ENCODE measurements at regions not wholly inside any gene's neighbourhood (a gene's known extent, or its start where the extent isn't known, plus 50 kb on each side); places are given as distances from the start of the nearest gene placed in this dataset.

DNA sequence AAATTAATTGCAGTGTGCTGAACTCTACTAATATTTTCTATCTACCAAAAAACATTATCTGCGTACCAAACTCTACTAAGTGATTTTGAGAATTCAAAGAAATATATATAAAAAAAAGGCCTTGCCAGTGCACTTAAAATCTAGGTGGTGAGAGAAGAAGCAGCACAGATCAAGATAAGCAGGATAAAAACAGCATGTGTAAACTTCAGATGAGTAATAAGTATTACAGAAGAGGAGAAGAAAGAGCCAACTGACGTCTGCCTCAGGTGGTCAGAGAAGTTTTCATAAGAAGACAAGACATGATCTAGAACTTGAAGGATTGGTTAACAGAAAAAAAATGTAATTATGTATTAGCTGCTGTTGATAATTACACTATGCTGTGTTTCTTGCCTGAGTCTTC is 166.4 kb downstream of the DUSP6 start:
- DNase-seq (ENCODE audit: low spot score): no peak

DNA sequence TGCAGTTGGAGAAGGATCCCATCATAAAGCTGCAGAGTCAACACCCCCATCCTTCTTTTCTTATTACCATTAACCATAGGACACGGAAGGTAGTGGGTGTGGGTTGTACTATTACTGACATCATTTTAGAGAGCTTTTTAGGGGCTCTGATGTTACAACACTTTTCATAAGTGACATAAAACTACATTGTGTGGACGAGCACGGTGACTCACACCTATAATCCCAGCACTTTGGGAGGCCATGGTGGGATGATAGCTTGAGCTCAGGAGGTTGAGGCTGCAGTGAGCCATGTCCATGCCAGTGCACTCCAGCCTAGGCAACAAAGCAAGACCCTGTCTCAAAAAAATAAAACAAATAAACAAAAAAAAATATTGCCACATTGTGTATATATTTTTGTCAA is 167.1 kb downstream of the DUSP6 start:
- DNase-seq (ENCODE audit: low spot score): no peak

DNA sequence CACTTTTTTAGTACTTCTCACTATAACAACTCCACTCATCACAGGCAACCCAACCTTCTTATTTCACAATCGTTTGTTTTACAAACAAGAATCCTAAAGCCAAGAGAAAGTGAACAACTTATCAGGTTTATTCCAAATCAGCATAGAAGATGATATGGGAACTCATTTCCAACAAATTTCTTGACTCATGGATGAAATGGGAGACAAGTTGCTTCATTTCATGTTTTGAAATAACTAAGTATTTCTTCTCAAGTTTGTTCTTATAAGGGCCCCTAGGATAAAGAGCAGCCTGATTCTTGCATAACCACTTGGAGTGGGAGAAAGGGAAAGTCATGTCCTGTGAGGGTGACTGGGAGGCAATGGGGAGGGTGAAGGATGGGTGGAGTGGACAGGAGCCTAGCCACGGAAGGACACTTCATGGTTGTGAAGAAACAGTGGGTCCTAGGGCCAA is 168.3 kb downstream of the DUSP6 start:
- no peak for DNase-seq (ENCODE audit: low spot score)

DNA sequence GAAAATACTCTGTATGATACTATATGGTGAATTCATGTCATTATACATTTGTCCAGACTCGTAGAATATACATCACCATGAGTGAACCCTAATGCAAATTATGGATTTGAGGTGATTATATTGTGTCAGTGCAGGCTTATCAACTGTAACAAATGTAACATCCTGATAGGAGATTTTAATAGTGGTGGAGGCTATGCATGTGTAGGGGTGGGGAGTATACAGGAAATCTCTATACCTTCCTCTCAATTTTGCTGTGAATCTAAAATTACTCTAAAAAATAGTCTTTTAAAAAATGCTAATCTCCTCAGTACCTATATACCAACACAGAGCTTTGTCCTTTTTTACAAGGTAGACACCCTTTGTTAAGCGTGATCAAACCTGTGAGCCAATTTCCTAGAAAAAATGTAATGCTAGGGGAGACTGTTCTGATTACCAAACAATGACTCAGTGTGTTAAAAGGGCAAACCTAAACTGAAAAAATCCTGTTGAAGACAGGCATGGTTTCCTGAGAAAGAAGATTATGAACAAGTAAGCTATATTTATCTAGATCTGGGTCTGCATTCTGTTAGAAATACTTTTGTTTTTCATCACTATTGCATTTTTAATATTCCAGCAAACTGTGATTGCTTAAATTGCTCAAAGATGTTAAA is 170.9 kb downstream of the DUSP6 start:
- no peak for DNase-seq (ENCODE audit: low spot score)

DNA sequence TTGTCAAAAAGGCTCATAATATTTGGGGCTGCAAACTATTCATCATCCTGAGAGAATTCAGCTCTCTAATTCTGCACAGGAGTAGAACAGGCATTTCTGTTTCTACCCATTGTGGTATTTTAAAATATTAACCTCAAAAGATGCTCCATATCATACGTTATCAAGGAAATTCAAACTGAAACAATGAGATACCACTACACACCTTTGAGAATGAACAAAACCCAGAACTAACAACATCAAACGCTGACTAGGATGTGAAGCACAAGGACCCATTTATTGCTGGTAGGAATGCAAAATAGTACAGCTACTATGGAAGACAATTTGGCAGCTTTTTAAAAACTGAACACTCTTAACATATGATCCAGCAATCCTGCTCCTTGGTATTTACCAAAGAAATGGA is 171.8 kb downstream of the DUSP6 start:
- no peak for DNase-seq (ENCODE audit: low spot score)

DNA sequence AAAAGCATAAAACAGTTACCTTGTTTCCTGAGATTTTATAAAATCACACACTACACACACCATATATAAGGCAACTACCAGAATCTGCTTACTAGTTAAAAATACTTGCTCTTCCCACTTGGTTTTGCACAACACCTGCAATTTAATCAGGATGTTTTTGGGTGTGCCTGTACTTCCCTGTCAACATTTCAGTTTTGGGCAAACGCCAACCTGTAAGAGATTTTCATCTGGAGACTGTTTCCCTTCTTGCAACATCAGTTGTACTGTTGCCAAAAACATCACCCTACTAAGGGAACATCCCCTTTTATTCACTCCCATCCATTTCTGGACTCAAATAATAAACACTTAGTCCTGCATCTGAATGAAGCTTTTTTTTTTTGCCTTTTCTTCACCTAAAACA is 172.3 kb downstream of the DUSP6 start:
- DNase-seq (ENCODE audit: low spot score): peak; percentile 38

DNA sequence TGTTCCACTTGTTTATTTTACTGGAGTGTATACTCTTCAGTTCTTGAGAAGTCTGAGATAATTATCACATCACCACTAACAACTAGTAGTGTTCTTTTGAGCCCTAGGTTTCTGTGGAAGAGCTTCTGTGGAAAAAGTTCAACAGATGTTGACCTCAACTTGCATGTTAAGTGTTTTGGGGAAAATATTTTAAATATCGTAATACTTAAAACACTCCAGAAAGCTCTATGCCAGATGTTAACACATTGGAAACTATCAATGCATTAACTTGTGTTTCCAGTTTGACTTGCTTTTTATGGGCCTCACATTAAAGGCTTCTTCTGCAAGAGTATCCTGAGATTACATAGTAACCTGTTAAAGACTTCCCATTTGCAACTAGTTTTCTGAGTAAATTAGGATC is 173.1 kb downstream of the DUSP6 start:
- no peak for DNase-seq (ENCODE audit: low spot score)

DNA sequence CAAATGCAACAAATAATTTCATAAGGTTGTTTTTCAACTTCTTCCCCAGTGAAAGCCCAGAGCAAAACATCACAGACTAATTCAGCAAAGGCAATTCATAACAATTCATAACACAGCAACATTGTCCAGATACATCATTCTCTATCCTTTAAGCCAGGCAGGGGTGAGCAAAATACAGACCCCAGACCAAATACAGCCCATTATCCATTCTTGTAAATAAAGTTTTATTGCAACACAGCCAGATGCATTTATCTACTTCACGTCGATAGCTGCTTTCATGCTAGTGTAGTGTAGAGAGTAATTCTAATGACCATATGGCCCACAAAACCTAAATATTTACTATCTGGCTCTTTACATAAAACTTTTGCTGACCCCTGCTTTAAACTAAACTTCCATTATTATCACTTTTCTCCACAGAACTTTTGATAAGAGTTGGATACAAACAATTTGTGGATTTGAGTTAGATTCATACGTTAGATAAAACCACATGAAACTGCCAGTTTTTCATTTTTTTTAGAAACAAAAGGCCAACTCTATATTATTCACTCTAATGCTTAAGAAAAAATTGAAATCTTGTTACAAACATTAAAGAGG is 174.4 kb downstream of the DUSP6 start:
- no peak for DNase-seq (ENCODE audit: low spot score)

DNA sequence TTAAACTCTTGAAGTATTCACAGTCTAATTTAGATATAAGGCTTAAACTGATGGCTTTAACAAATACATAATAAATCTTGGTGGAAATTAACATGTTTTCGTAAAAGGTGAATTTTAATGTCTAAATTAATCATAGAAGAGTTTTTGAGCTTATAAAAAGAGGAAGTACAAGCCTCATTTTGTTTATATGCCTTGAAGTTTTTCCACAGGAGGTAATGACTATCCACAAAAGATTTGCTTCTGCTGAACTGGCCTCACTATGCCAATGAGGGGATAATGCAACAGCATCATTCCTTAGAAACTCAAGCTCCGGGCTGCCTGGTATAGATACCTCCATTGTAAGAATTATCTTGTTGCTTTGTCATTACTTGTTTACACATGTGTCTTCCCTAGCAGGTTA is 175.6 kb downstream of the DUSP6 start:
- no peak for DNase-seq (ENCODE audit: low spot score)

DNA sequence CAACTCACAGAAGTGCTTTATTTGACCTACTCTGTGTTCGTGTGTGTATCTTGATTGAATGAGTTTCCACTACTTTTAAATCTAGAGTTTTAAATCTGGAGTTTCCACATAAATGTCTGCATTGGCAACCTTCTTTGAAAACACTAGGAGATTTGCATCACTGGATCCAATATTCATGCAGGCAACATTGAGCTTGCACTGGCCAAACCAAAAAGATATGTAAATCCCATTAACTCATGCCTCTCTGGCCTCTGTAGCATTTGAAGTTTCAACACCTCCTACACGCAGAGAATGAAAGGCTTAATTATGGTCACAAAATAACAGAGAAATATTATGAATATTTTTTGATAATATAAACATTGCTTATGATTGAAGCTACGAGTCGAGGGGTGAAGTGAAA is 178.6 kb downstream of the DUSP6 start:
- DNase-seq (ENCODE audit: low spot score): no peak

DNA sequence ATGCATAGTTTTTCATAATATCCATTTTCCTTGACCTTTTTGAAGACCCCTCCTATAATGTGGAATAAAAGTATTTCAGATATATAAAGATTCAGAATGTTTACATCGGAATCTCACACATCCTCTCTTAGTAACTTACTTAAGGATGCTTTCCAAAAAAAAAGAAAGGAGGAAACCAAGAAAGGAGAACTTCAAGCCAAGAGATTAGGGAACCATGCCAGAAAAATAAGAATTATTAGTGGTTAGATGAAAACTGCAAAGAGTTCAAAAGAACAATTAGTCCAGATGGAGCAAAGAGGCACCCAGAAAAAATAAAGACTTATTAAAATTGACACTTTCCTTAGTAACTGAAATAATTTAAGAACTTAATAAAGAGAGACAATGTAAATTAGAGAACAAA is 179.2 kb downstream of the DUSP6 start:
- no peak for DNase-seq (ENCODE audit: low spot score)

DNA sequence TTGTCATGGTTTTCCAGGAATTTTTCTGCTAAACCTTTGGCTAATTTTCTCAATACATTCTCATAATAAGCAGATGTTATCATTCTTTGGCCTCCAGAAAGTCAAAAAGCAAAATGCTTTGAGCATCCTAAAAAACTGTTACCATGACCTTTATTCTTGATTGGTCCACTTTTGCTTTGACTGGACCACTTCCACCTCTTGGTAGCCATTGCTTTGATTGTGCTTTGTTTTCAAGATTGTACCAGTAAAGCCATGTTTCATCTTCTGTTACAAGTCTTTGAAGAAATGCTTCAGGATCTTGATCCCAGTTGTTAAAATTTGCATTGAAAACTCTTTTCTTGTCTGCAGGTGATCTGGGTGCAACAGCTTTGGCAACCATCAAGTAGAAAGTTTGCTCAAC is 180.1 kb downstream of the DUSP6 start:
- no peak for DNase-seq (ENCODE audit: low spot score)

DNA sequence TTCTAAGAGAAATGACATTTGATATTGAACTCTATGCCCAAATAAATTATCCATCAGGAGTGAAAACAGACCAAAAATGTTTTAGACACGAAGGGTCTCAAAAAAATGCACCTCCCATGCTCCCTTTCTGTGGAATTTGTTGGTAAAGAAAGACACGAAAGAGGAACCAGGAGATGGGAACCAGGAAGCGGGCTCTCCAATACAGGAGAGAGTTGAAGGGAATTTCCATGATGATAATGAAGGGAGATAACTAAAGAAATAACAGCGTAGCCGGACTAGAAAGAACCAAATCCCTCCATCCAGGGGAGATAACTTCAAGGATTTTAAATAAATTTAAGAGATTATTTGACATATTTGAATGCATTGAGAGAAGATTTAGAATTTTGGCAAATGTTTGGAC is 183.0 kb downstream of the DUSP6 start:
- DNase-seq (ENCODE audit: low spot score): no peak

DNA sequence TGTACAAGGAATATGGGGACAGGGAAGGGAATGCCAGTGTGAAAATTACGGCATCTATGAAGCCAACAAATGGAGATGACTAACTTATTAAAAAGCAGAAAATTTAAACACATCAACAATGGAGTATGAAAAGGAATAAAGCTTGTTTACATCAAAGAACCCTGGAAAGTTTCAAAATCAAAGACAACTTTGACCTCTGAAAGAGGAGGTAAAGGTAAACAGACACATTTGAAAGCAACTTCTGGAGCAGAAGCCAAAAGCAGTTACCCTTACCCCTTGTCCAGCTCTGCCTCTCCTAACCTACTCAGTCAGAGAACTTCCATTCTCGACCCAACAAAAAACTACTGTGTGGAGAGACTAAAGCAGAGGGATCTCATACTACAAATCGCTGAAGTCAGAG is 184.3 kb downstream of the DUSP6 start:
- DNase-seq (ENCODE audit: low spot score): no peak

DNA sequence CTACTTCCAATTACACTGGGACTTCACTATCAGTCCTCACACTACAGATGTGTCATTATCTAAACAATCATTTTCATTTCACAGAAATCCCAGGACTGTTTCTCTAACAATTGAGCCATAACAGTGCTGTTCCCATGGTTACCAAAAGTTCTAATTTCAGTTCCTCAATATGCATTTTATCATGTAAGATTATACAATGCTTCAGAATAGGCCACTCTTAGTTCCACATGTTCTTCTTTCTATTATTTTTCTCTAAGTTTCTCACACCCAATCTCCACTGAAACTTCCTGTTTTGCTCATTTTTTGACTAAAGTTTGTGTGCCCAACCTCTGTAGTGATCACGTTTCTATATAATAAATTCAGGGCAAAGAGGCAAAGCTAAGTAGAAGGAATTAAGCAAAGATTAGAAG is 185.8 kb downstream of the DUSP6 start:
- no peak for DNase-seq (ENCODE audit: low spot score)

DNA sequence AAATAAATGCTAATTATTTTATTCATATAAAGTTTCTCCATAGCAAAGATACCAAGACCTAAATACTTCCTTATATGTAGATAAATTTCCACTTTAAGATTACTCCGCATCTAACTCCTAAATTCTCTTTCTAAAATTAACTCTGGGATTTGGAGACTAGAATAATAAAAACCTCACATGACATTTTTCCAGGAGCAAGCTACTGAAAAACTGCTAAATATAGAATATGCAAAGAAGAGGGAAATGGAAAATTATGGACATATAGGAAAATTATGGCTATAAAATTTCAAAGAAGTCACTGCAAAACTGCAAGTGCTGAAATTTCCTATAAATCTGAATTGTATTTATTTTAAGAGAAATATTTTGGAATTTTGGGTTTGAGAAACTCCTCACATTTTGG is 186.2 kb downstream of the DUSP6 start:
- DNase-seq (ENCODE audit: low spot score): no peak

DNA sequence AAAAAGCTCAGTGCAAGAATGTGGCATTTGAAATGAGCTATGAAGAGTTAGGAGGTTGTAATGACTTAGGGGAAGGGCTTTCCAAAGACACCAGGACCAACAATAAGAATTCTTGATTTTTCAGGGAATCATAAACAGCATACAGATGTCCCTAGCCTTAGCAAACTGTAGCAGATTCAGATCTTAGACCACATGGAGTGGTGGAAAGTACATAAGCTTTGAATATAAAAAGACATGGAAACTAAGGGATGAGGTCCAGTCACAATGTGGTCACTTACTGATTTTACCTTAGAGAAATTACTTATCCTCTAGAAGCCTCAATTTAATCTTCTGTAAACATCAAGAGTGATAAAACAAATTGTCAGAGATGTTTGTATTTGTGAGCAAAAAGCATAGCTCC is 186.6 kb downstream of the DUSP6 start:
- DNase-seq (ENCODE audit: low spot score): no peak

DNA sequence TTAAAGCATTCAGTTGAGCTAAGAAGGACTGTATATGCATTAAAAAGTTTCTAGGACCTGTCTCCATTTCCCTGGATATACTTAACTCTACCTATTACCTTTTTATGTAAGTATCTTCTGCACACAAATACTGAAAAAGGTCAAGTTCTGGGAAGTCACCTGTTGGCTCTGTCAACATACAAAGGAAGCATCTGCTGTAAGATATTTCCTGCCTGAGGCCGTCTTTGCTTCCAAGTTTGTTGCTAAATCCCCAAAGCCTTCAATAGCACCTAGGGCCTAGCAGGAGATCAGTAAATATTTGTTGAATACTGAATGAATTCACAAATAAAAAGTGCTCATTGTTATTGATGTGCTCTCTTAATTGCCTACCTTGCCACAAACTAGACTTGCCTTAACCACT is 188.4 kb downstream of the DUSP6 start:
- DNase-seq (ENCODE audit: low spot score): no peak

DNA sequence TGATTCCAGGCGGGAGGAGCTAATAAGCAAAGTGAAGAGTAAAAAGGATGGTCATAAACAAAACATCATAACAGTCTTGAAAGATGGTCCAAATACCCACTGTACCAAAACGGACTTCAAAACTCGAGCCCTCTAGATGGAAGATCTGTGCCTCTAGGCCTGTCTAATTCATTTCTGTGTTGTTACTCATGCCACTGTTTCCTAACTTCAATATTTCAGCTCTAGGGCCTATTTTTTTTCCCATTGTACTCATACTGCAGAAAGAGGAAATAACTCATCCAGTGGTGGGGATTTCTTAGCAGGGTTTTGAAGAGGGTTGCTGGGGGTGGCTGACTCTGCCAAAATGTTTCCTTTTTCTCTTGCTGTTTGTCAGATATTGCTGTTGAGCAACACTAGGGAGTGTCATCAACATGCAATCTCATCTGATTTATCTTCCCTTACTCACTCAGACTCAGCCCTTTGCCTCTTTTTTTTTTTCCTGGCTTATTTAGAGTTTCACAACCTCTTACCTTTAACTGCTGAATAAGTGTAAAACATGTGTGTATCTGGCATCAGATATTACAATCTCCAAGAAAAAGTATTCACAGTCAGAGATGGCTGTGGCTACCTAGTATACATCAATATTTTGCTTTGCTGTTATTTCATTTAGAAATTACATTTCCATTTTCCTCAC is 189.6 kb downstream of the DUSP6 start:
- DNase-seq (ENCODE audit: low spot score): peak; percentile 98

DNA sequence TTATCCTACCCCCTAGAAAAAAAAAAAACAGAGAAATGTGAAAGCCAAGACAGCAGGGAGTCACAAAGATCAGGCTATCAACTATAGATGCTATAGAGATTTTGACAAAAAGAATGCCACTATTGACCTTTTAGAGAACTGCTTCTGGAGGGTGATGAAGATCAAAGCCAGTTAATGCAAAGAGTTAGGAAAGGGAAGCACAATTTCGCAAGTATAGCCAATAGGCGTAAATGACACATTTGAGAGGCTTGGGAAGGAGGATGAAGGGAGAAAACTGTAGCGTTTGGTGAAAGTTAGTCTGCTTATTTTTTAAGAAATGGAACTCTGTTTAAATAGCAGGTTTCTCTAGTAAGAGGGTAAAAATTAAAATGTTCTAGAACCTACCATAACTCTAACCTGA is 190.7 kb downstream of the DUSP6 start:
- DNase-seq (ENCODE audit: low spot score): no peak

DNA sequence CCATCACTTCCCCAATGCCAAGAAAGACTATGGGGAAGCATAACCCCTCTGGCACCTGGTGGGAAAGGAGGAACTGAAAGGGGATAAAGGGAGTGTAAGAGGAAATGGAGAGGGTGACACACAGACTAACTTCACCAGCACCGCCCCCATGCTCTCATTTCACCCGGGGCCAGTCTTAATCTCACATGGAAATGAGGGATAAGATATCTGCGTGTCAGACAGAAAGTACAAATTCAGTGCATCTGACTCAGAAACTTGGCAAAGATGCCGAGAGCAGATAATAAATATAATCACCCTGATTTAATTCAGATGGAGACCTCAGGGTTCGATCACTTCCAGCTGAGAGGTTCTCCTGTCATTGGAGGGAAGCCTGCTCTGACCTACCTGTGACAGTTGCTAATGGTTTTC is 191.6 kb downstream of the DUSP6 start:
- peak; percentile 80 for DNase-seq (ENCODE audit: low spot score)

DNA sequence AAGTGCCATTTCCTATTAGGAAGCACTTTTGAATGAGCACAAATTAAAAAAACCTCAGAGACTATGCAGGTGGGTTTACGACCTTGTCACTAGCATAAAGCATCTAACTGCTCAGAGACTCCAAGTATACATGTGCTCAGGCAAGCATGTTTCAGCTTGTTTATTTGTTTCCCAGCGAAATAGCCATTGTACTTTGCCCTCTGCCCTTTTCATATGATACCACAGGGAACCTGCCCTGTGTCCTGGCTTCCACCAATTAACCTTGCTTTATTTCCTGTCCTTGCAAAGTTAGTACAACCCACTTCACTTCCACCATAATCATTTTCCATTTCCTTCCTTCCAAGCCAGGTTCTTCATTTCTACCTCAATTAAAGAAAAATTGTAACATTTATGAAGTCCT is 194.9 kb downstream of the DUSP6 start:
- DNase-seq (ENCODE audit: low spot score): no peak

DNA sequence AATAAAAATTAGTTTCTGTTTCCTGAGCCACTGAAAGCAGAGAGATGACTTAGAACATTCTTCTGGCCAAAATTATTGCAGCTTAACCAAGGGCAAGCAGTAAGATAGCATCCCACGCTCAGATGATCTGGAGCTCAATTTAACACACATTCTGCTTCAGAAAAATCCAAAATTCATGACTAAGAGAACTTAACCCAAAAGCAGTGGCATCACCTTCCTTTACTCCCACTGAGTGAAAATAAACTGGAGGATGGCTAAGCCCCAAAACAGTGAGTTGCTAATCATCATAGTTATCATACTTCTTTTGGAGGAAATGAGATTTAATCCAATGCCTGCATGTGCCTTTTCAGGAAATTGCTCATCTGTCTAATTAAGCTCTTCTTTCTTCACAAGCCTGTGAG is 195.4 kb downstream of the DUSP6 start:
- DNase-seq (ENCODE audit: low spot score): peak; percentile 23

DNA sequence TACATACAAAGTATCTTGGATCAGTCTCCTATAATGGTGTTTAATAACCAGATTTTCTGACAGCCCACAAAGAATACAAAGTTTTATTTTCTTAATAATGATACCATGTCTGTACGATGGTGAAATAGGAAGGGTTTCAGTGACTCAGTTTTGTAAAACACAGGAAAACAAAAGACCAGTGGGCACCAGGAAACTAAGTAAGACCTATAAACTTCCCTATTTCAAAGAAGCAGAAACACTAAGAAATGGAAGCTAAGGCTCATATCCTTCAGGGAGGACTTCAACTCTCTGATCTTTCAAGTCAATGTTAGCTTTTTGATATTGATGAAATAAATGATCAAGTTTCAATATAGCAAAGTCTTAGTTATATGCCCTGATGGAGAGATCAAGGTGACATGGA is 196.0 kb downstream of the DUSP6 start:
- DNase-seq (ENCODE audit: low spot score): no peak

Data from A172 (cell line).